Omental fat pad (tissue), 3 donors: ENCODE measurements at regions not wholly inside any gene's neighbourhood (a gene's known extent, or its start where the extent isn't known, plus 50 kb on each side); places are given as distances from the start of the nearest gene placed in this dataset.

ENCODE experiments used
- ATAC-seq: fragments of 150-250 bp; one replicate; pipeline ENCODE4 v1.9.1; 2016; ENCODE audit warnings: mild to moderate bottlenecking, moderate library complexity; ENCODE audit not compliant: low FRiP score
- DNase-seq: peaks from one replicate; pipeline ENCODE4 v3.0.0-alpha.2; 2019; ENCODE audit warnings: low spot score
- CTCF ChIP-seq, 3 donors: fragments of 450-650 bp; IDR thresholded peaks; one replicate each; pipeline ENCODE4 v1.5.1; 2016 to 2017; ENCODE audit warnings: antibody characterized with exemption in 3 of 3, mild to moderate bottlenecking in 3 of 3, moderate library complexity in 2 of 3

GRCh38 chr19:34305221-34306083, 51.1 kb downstream of the GARRE1 start:
- ATAC-seq = no peak
- no peak for DNase-seq
- TF ChIP-seq CTCF (IDR thresholded peaks at IDR 0.05) = no peak

GRCh38 chr19:34306213-34306661, 51.9 kb downstream of the GARRE1 start:
- DNase-seq (no peak), ATAC-seq (no peak)
- TF ChIP-seq CTCF (IDR thresholded peaks at IDR 0.05) = no peak

- TF ChIP-seq CTCF (IDR thresholded peaks at IDR 0.05) = no peak
- ATAC-seq (no peak), DNase-seq (no peak)
Observed at GRCh38 chr19:34306824-34307223, 52.5 kb downstream of the GARRE1 start.

GRCh38 chr19:34308381-34309367, 54.3 kb downstream of the GARRE1 start:
- no peak for DNase-seq
- ATAC-seq = no peak
- TF ChIP-seq CTCF (IDR thresholded peaks at IDR 0.05) = no peak

GRCh38 chr19:34309368-34310138, 55.2 kb downstream of the GARRE1 start:
- DNase-seq = no peak

More at GRCh38 chr19:34309368-34310138, 55.2 kb downstream of the GARRE1 start:
- no peak for ATAC-seq
- no peak for TF ChIP-seq CTCF (IDR thresholded peaks at IDR 0.05)
